H54 (cell line): ENCODE measurements at regions not wholly inside any gene's neighbourhood (a gene's known extent, or its start where the extent isn't known, plus 50 kb on each side); places are given as distances from the start of the nearest gene placed in this dataset.
"Not testable (repeated sequence)": the region's sequence is repeated elsewhere in the genome, so short reads cannot be mapped to it uniquely, and the experiment has no call there.

Experiments used
- DNase-seq: peaks from one replicate; pipeline ENCODE4 v3.0.0; 2011; ENCODE audit warnings: low spot score, mixed read lengths; ENCODE audit not compliant: insufficient read length
- FAIRE-seq: peaks from 3 replicates; lab custom pipeline; 2011; peaks lifted over from hg19 to GRCh38; lab: Jason Lieb, UNC
- POLR2A ChIP-seq: IDR thresholded peaks from 2 replicates; pipeline ENCODE4 v1.6.1; 2011; ENCODE audit warnings: low read depth, mild to moderate bottlenecking, low read length

DNA sequence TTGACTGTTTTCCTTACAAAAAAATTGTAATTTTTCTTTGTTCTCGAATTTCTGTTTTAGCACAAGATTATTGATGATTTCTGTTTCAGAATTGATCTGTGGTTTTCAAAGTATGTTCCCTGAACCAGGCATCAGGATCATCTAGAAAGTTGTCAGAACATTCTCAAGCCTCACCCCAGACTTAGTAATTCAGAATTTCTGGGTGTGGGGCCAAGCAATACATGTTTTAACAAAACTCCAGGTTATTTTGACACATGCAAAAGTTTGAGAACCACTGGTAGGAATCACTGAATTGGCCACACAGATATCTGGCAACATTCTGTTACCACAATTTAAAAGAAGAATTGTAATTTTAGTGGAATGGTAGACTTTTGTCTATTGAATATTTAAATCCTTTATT is 1173.9 kb upstream of the LRRTM3 start:
- TF ChIP-seq POLR2A = no peak
- FAIRE-seq (no peak), DNase-seq (no peak)

DNA sequence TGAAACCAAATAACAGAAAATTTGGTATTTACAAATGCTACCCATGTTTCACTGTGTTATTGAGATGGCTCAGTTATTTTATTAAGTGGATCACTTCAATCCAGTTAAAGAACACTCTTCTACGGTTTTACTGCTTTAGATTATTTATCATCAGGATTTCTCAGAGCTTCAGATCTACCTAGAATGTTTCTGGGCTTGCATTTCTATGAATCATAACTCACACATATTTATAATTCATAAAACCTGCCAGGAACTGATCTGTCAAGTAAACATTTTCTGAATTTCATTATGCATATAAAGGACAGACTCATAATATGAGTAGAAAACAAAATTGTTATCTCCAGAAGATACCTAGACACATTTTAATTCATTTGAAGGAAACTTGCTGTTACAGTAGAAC is 1172.3 kb upstream of the LRRTM3 start:
- no peak for FAIRE-seq
- no peak for DNase-seq
- TF ChIP-seq POLR2A = no peak

DNA sequence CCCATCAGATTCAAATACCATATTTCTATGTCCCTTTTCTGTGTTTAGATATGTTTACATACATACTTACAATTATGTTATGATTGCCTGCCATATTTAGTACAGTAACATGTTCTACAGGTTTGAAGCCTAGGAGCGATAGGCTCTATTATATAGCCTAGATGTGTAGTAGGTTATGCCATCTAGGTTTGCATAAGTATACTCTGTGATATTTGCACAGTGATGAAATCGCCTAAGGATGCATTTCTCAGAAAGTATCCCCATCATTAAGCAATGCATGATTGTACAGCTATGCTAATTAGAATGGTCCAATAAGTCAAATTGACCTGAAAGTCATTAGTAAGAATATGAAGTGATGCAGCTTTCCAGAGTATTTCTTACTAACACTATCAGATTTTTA is 1171.7 kb upstream of the LRRTM3 start:
- no peak for TF ChIP-seq POLR2A
- DNase-seq (no peak), FAIRE-seq (peak; percentile 73)

DNA sequence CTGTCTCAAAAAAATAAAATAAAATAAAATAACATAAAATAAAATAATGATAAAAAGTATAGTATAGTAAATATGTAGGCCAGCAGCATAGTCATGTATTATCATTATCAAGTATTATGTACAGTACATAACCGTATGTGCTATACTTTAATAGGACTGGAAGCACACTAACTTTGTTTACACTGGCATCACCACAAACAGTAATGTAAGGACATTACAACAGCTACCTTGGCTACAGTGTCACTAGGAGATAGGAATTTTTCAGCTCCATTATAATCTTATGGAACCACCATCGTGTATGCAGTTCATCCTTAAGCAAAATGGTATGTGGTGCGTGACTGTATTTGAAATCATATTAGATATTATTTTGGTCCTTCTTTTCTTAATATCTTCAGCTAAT is 1163.5 kb upstream of the LRRTM3 start:
- FAIRE-seq = no peak
- DNase-seq = no peak
- TF ChIP-seq POLR2A = no peak

DNA sequence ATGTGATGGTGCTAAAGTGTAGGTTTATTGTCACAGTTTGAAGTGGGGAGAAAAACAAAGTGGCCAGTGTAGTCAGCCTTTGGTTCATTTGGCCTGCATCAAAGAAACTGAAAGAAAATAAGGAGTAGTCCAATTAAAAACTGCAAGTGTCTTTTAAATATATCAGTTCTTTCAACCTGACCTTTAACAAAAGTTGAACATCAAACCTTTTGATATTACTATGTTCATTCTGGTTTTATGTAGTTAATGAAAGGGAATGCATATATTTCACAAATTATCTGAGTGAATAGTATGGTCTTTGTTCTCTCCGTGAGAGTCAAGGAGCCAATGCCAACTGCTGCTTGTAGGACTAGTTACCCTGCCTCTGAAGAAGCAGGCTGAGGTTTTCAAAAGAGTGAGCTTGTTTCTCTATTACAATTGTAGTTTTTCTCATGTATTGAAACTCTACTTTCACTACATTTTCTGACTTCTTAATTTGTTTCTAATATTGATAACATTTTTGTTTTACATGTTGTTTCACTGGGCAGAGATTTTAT is 1160.8 kb upstream of the LRRTM3 start:
- FAIRE-seq (peak; percentile 20), DNase-seq (no peak)
- TF ChIP-seq POLR2A = no peak

DNA sequence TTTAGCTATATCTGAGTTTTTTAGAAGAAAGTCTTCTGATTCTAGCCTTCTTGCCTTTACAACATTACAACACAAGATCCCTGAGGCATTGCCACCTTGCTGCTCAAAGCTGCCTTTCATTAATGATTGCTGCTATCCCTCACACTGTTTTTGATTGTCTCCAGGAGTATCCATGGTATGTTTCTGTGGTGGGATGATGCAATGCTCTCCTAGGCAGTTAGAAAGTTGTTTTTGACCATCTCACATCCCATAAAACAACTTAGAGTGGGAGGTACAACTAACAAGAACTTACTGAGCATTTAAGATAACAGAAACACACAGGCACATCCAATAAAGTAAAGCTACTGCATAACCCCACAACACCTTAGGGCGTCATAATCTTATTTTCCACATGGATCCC is 1156.0 kb upstream of the LRRTM3 start:
- DNase-seq = no peak
- no peak for TF ChIP-seq POLR2A
- peak; percentile 84 for FAIRE-seq

DNA sequence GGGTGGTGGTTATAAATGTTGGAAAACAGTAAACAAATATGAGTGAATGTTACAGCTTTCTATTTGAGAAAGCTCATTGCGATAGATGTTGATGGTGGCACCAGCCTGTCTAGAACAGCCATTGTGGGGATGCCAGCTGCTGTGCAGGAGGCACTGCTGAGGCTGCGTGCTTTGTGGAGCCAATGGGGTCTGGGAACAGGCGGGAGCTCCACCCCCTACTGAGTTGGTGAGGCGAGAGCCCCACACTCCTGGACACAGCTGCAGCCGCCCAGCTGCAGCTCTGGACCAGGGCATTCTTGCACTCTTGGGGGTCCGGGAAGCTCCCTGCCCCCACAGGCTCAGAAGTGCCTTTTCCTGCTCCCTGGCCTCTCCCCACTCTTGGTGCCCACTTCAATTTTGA is 1147.1 kb upstream of the LRRTM3 start:
- FAIRE-seq (no peak), DNase-seq (no peak)
- no peak for TF ChIP-seq POLR2A

DNA sequence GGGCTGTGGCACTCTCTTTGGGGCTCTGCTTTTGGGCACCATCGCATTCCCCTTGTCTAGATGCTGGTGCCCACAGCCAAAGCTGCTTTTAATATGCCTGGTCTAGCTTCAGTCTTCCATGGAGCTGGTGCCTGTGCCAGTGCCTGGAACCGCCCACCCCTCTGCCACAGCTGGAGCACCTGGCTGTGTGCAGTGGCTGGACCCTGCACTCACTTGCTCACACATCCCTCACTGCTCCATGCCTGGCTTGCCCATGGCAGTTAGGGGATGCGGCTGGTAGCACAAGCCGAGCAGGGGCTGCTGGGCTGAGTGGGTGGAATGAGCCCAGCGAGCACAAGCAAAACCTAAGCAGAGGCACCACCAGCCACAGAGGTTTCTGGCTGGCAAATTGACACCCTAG is 1145.9 kb upstream of the LRRTM3 start:
- DNase-seq (no peak), FAIRE-seq (no peak)
- no peak for TF ChIP-seq POLR2A

DNA sequence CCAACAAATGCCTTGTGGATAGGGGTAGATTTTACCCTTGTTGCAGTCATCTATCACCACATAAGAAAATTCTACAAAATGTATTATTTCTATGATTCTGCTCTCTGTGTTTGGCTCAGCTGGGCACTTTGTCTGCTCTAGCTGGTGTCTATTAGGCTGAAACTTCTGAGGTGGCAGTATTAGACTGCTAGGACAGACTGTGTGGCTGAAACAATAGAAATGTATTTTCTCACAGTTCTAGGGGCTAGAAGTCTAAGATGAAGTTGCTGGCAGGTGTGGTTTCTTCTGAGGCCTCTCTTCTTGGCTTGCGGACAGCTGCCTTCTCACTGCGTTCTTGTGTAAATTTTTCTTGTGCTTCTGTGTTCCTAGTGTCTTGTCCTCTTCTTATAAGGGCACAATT is 1139.6 kb upstream of the LRRTM3 start:
- no peak for DNase-seq
- peak; percentile 20 for FAIRE-seq
- no peak for TF ChIP-seq POLR2A

DNA sequence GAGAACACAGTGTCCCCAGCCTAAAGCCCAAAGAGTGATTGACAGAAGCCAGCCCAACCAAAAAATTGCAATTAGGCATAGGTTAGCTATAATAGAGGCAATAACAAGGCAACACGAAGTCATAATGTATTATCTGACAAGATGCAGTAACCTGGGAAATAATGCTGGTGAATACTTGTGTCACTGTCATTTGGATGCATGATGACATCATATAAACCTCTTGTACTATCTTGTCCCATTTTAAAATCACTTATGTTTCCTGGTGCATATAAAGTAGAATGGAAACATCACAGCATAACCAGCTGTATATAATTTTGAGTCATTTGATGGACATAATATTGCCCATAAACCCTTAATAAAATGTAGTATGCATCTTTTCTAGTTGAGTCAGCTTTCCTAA is 1138.3 kb upstream of the LRRTM3 start:
- DNase-seq = no peak
- TF ChIP-seq POLR2A = no peak
- FAIRE-seq = no peak

DNA sequence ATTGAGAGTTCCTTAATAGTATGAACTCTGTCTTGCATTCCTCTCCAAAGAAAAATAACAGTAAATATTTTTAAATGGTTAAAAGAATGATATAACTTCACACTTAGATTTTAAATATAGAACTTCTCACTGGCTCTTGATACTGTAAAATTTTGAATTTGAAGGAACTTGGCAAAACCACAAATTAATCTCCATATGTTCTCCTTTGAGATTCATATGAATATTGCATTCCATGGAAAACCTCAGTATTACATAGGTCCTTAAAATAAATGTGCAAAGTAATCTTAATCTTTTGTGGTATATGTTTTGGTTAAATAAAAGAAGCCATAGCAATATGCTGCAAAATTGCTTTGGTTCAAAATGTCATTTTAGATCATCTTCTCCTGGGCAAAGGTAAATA is 1137.6 kb upstream of the LRRTM3 start:
- DNase-seq = no peak
- FAIRE-seq = no peak
- TF ChIP-seq POLR2A = no peak

DNA sequence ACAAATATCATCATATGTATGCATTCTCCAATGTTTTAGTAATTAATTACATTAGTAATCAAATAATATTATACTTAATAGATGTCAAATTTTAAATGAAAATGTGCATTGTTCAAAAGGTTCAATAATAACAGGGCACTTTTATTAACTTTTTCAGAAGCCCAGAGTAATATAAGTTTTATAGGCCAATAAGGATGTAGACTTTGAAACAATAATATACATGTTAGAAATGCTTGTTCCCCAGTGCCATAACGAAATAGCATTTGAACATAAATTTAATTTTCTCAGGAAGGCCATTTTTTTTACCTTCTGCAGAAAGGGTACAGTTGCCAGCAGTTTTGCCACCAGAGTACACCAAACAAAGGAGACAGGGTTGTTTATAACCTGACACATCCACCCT is 1133.9 kb upstream of the LRRTM3 start:
- TF ChIP-seq POLR2A = no peak
- DNase-seq = no peak
- FAIRE-seq = no peak

DNA sequence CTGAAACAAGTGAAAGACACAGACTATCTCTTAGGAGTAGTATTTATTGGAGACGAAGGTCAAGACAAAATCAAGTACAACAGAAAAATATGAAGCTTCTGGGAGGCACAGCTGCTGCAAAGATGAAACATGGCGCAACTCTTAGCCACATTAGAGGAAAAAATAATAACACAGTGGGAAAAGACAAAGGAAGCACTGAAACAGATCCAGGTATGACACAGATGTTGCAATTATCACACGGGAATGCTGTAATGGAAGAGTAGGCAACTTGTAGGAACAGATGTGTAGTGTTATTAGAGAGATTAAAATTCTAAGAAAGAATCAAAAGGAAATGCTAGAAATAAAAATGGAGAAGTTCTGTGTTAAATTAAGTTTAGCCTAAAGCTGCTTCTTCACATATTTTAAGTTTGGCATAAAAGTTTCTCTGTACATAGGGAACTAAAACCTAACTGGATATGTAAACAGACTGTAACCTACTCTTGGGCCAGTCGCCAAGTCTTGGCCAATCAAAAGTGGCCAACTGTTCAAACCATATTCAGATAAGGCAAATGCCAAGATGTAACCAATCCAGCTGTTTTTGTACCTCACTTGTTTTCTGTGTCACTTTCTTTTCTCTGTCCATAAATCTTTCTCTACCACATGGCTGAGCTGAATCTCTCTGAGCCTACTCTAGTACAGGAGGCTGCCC is 1132.0 kb upstream of the LRRTM3 start:
- no peak for FAIRE-seq
- no peak for DNase-seq
- TF ChIP-seq POLR2A = no peak

DNA sequence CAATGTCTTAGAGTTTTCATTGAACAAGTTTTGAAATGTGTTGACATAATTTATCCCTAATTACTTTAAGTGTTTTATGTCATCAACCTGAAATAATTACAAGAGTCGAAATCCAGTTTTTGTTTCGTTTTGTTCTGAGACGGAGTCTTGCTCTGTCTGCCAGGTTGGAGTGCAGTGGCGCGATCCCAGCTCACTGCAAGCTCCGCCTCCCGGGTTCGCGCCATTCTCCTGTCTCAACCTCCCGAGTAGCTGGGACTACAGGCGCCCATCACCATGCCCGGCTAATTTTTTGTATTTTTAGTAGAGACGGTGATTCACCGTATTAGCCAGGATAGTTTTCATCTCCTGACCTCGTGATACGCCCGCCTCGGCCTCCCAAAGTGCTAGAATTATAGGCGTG is 1131.0 kb upstream of the LRRTM3 start:
- not testable (repeated sequence) for DNase-seq, FAIRE-seq

DNA sequence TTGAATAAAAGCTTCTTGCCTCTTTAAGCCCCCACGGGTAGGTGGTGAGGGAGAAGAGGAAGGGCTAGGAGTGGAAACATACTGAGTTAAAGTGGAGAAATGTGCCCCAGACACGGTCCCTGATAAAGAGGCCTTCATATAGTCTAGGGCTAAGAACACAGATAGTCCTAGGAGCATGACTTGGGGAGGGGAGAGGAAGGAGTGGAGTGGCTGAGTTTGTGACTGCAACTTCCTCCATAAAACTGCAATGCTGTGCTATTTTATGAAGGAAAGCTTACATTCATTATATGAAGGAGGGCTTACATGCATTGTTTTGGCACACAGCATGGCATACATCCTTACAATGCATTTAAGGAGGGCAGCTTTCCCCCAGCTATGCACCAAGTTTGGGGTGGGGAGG is 1129.4 kb upstream of the LRRTM3 start:
- no peak for FAIRE-seq
- no peak for TF ChIP-seq POLR2A
- DNase-seq = no peak
